IMR-90 (cell line): ENCODE measurements at regions not wholly inside any gene's neighbourhood (a gene's known extent, or its start where the extent isn't known, plus 50 kb on each side); places are given as distances from the start of the nearest gene placed in this dataset.

Experiments used
- CEBPB ChIP-seq: IDR thresholded peaks from 2 replicates; pipeline ENCODE4 v1.6.1; 2012; ENCODE audit warnings: low read depth, low read length, improper control_type of control experiment
- MAFK ChIP-seq: IDR thresholded peaks from 2 replicates; pipeline ENCODE4 v1.6.1; 2012; ENCODE audit warnings: low read depth, low read length, improper control_type of control experiment
- MAZ ChIP-seq: IDR thresholded peaks from 2 replicates; pipeline ENCODE4 v1.6.1; 2012; ENCODE audit warnings: low read depth, mild to moderate bottlenecking, low read length, improper control_type of control experiment, moderate library complexity, borderline replicate concordance
- MXI1 ChIP-seq: IDR thresholded peaks from 2 replicates; pipeline ENCODE4 v1.6.1; 2012; ENCODE audit warnings: low read depth, mild to moderate bottlenecking, low read length, moderate library complexity, borderline replicate concordance
- NFE2L2 ChIP-seq: fragments of 150-350 bp; IDR thresholded peaks from 2 replicates; pipeline ENCODE4 v1.6.1; 2016; ENCODE audit warnings: low read depth, mild to moderate bottlenecking, low read length
- POLR2A ChIP-seq: IDR thresholded peaks from 2 replicates; pipeline ENCODE4 v1.6.1; 2012; ENCODE audit warnings: mild to moderate bottlenecking, low read depth, low read length
- RAD21 ChIP-seq: IDR thresholded peaks from 2 replicates; pipeline ENCODE4 v1.6.1; 2012; ENCODE audit warnings: low read length, improper control_type of control experiment
- RFX5 ChIP-seq: IDR thresholded peaks from 2 replicates; pipeline ENCODE4 v1.8.0; 2012; ENCODE audit warnings: low read depth, mild to moderate bottlenecking, low read length, moderate library complexity
- SMC3 ChIP-seq: fragments of 150-350 bp; IDR thresholded peaks from 2 replicates; pipeline ENCODE4 v1.6.1; 2016; ENCODE audit warnings: low read depth, mild to moderate bottlenecking, antibody characterized with exemption, low read length, moderate library complexity
- TF ChIP-seq, protein P1 (sequence below): conservative IDR thresholded peaks from 2 replicates; pipeline ENCODE4 v1.5.1; 2012; ENCODE audit warnings: mild to moderate bottlenecking, low read depth, low read length, improper control_type of control experiment

GRCh38 chr13:76708138-76708688, 178.0 kb downstream of the KCTD12 start:
- TF ChIP-seq, protein P1, sequence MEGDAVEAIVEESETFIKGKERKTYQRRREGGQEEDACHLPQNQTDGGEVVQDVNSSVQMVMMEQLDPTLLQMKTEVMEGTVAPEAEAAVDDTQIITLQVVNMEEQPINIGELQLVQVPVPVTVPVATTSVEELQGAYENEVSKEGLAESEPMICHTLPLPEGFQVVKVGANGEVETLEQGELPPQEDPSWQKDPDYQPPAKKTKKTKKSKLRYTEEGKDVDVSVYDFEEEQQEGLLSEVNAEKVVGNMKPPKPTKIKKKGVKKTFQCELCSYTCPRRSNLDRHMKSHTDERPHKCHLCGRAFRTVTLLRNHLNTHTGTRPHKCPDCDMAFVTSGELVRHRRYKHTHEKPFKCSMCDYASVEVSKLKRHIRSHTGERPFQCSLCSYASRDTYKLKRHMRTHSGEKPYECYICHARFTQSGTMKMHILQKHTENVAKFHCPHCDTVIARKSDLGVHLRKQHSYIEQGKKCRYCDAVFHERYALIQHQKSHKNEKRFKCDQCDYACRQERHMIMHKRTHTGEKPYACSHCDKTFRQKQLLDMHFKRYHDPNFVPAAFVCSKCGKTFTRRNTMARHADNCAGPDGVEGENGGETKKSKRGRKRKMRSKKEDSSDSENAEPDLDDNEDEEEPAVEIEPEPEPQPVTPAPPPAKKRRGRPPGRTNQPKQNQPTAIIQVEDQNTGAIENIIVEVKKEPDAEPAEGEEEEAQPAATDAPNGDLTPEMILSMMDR: no peak
- no peak for TF ChIP-seq POLR2A
- TF ChIP-seq RFX5: no peak
- TF ChIP-seq RAD21: no peak
- TF ChIP-seq CEBPB: no peak
- TF ChIP-seq MAFK: no peak
- TF ChIP-seq MAZ: no peak
- TF ChIP-seq SMC3: no peak
- TF ChIP-seq MXI1: no peak
- no peak for TF ChIP-seq NFE2L2
